K562 (cell line): ENCODE measurements at regions not wholly inside any gene's neighbourhood (a gene's known extent, or its start where the extent isn't known, plus 50 kb on each side); places are given as distances from the start of the nearest gene placed in this dataset.

Experiments
- NCOA6 ChIP-seq: fragments of 450-650 bp; IDR thresholded peaks from 2 replicates; pipeline ENCODE4 v1.6.1; 2017; ENCODE audit warnings: mild to moderate bottlenecking
- TAF1 ChIP-seq: IDR thresholded peaks from 2 replicates; pipeline ENCODE4 v1.6.1; 2011; ENCODE audit warnings: mild to moderate bottlenecking, low read length, moderate library complexity; ENCODE audit not compliant: insufficient read depth, control insufficient read depth, severe bottlenecking; ENCODE audit errors: extremely low read depth
- ZNF41 ChIP-seq: fragments of 250-450 bp; sonication (Bioruptor Pico); conservative IDR thresholded peaks from 2 replicates; pipeline ENCODE4 v1.4.0; 2020; ENCODE audit warnings: mild to moderate bottlenecking
- TF ChIP-seq, protein P1 (sequence below): sonication (generic); formaldehyde crosslinking; IDR thresholded peaks from 2 replicates; pipeline ENCODE4 v1.8.0; 2022; ENCODE audit warnings: mild to moderate bottlenecking, missing genetic modification reagents
- TF ChIP-seq, protein P2 (sequence below): sonication (generic); formaldehyde crosslinking; IDR thresholded peaks from 2 replicates; pipeline ENCODE4 v1.8.0; 2022; ENCODE audit warnings: mild to moderate bottlenecking, missing genetic modification reagents

DNA sequence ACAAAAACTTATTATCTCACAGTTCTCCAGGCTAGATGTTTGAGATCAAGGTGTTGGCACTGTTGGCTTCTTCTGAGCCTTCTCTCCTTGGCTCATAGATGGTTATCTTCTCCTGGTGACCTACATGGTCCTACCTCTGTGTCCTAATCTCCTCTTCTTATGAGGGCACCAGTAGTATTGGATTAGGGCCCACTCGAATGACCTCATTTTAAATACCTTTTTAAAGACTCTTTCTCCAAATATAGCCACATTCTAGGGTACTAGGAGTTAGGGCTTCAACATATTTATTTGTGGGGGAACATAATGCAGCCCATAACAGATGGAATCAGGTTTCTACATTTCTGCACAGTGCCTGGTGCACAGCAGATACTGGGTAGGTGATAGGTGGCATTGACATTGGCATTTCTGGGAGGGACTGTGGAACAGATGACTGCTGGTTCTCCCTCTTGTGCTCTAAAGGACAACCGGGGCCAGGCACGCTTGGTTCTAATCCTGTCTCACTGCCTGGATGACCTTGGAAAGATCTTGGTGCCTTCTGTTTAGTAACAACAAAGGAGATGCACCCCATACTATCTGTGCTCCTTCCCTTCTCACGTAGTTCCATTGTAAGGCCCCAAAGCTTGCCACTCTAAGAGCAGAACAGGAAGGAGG is 140.3 kb downstream of the PLPP3 start (continued):
- TF ChIP-seq, protein P1, sequence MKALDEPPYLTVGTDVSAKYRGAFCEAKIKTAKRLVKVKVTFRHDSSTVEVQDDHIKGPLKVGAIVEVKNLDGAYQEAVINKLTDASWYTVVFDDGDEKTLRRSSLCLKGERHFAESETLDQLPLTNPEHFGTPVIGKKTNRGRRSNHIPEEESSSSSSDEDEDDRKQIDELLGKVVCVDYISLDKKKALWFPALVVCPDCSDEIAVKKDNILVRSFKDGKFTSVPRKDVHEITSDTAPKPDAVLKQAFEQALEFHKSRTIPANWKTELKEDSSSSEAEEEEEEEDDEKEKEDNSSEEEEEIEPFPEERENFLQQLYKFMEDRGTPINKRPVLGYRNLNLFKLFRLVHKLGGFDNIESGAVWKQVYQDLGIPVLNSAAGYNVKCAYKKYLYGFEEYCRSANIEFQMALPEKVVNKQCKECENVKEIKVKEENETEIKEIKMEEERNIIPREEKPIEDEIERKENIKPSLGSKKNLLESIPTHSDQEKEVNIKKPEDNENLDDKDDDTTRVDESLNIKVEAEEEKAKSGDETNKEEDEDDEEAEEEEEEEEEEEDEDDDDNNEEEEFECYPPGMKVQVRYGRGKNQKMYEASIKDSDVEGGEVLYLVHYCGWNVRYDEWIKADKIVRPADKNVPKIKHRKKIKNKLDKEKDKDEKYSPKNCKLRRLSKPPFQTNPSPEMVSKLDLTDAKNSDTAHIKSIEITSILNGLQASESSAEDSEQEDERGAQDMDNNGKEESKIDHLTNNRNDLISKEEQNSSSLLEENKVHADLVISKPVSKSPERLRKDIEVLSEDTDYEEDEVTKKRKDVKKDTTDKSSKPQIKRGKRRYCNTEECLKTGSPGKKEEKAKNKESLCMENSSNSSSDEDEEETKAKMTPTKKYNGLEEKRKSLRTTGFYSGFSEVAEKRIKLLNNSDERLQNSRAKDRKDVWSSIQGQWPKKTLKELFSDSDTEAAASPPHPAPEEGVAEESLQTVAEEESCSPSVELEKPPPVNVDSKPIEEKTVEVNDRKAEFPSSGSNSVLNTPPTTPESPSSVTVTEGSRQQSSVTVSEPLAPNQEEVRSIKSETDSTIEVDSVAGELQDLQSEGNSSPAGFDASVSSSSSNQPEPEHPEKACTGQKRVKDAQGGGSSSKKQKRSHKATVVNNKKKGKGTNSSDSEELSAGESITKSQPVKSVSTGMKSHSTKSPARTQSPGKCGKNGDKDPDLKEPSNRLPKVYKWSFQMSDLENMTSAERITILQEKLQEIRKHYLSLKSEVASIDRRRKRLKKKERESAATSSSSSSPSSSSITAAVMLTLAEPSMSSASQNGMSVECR (CRISPR knock-in tag), result no peak
- no peak for TF ChIP-seq NCOA6
- no peak for TF ChIP-seq TAF1
- no peak for TF ChIP-seq ZNF41
- TF ChIP-seq, protein P2, sequence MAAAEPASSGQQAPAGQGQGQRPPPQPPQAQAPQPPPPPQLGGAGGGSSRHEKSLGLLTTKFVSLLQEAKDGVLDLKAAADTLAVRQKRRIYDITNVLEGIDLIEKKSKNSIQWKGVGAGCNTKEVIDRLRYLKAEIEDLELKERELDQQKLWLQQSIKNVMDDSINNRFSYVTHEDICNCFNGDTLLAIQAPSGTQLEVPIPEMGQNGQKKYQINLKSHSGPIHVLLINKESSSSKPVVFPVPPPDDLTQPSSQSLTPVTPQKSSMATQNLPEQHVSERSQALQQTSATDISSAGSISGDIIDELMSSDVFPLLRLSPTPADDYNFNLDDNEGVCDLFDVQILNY, result no peak
- TF ChIP-seq, all 486 proteins: peak for 0
